CD8-positive, alpha-beta memory T cell (primary cell): ENCODE measurements at regions not wholly inside any gene's neighbourhood (a gene's known extent, or its start where the extent isn't known, plus 50 kb on each side); places are given as distances from the start of the nearest gene placed in this dataset.
A peak's percentile ranks its signal among the peaks of the same experiment; 100 is the strongest.

Experiments
- CTCF ChIA-PET: fragments of 350-600 bp; sonication (Branson Sonifier 250); formaldehyde crosslinking; loops from one replicate; lab custom pipeline; 2021; ENCODE audit warnings: antibody characterized with exemption; lab: Charles Lee
- POLR2A ChIA-PET: fragments of 350-600 bp; sonication (Branson Sonifier 250); formaldehyde crosslinking; loops from one replicate; lab custom pipeline; 2021; ENCODE audit warnings: antibody characterized with exemption; lab: Charles Lee
- DNase-seq, 5 donors: peaks; one replicate each; pipeline versions ENCODE4 v3.0.0 to v3.0.0-alpha.2; 2020 to 2022; ENCODE audit warnings: mixed read lengths in 1 of 5
- H3K27ac ChIP-seq: one replicate; pipeline ENCODE4 v1.7.0; 2013; ENCODE audit warnings: low read depth, mild to moderate bottlenecking, low read length, moderate library complexity
- H3K27me3 ChIP-seq: 2 replicates; pipeline ENCODE4 v1.7.0; 2013; ENCODE audit warnings: low read length, mild to moderate bottlenecking; ENCODE audit not compliant: insufficient read depth, poor library complexity, severe bottlenecking
- H3K36me3 ChIP-seq: 2 replicates; pipeline ENCODE4 v1.7.0; 2013; ENCODE audit warnings: mild to moderate bottlenecking, low read length, moderate library complexity; ENCODE audit not compliant: insufficient read depth
- H3K4me1 ChIP-seq: 2 replicates; pipeline ENCODE4 v1.7.0; 2013; ENCODE audit warnings: mild to moderate bottlenecking, low read length, moderate library complexity; ENCODE audit not compliant: insufficient read depth
- H3K4me3 ChIP-seq: 2 replicates; pipeline ENCODE4 v1.7.0; 2013; ENCODE audit warnings: mild to moderate bottlenecking, low read length
- H3K9me3 ChIP-seq: 2 replicates; pipeline ENCODE4 v1.7.0; 2013; ENCODE audit warnings: mild to moderate bottlenecking, low read length
- H3K27ac Mint-ChIP-seq, 8 donors: one replicate each; pipeline ENCODE4 v1.8.0; 2020 to 2021; ENCODE audit warnings: mixed read lengths in 8 of 8, mild to moderate bottlenecking in 6 of 8, inconsistent platforms in 3 of 8, moderate library complexity in 3 of 8
- H3K27me3 Mint-ChIP-seq, 2 donors: one replicate each; pipeline ENCODE4 v1.8.0; 2020 to 2021; ENCODE audit warnings: mixed read lengths in 2 of 2, mild to moderate bottlenecking in 1 of 2, moderate library complexity in 1 of 2
- H3K36me3 Mint-ChIP-seq, 3 donors: one replicate each; pipeline ENCODE4 v1.8.0; 2020 to 2021; ENCODE audit warnings: mixed read lengths in 3 of 3, inconsistent platforms in 1 of 3, mild to moderate bottlenecking in 1 of 3
- H3K4me1 Mint-ChIP-seq, 3 donors: one replicate each; pipeline ENCODE4 v1.8.0; 2020 to 2021; ENCODE audit warnings: mixed read lengths in 3 of 3, inconsistent platforms in 1 of 3, mild to moderate bottlenecking in 1 of 3
- H3K4me3 Mint-ChIP-seq, 7 donors: one replicate each; pipeline ENCODE4 v1.8.0; 2020 to 2021; ENCODE audit warnings: mixed read lengths in 7 of 7, mild to moderate bottlenecking in 6 of 7, moderate library complexity in 4 of 7, inconsistent platforms in 2 of 7
- H3K9me3 Mint-ChIP-seq, 5 donors: one replicate each; pipeline ENCODE4 v1.8.0; 2020 to 2022; ENCODE audit warnings: mixed read lengths in 5 of 5, mild to moderate bottlenecking in 3 of 5, moderate library complexity in 2 of 5, inconsistent platforms in 1 of 5

DNA sequence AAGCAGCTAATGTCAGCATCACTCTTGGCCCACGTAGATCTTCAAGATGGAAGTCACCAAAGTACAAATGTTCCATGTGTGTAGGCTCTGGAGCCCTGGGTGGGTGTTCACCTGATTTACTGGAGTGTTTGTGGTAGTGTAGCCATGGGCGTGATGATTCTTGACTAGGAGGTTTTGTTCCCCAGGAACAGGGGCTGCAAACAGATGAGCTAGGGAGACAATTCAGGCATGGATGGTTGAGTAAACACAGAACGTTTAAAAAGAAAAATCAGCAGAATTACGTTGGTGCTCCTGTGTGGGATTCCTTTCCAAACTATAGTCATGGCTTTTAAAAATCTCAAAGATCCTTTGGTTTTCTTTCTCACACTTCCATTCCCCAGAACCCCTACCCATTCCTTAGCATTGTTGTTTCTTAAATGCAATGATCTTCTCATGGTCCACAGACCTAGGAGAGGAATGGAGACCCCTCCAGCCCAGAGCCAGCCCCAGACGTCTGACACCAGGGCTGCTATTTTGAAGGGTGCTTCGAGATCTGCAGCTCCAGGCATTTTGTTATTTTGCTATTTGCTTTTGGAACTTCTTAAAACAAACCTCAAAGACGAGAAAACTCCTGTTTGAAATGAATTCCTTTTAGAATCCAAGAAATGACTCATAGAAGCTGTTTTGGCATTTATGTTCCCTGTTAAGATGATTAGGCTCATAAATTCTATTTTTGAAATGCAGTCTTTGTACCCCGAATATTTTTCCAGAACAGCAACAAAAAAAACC lies 115.1 kb downstream of the ETS2 start:
- ChIA-PET POLR2A (no interaction called here), CTCF (no interaction called here)
- no peak overlapping the region for H3K4me3 ChIP-seq
- peaks cover 6 to 44% of the 10 kb centered on the region in 2 donors for H3K27me3 Mint-ChIP-seq
- no peak overlapping the region for H3K4me3 Mint-ChIP-seq
- DNase-seq = no peak
- no peaks in the 10 kb centered on the region for H3K36me3 ChIP-seq
- H3K27ac Mint-ChIP-seq = peak overlapping the region in 1 of 8 donors; percentile 27
- H3K4me1 Mint-ChIP-seq = peaks cover 0 to 3% (median 0%) of the 10 kb centered on the region in 3 donors
- peaks cover 0 to 3% (median 0%) of the 10 kb centered on the region in 5 donors for H3K9me3 Mint-ChIP-seq
- no peaks in the 10 kb centered on the region for H3K27me3 ChIP-seq
- no peaks in the 10 kb centered on the region for H3K36me3 Mint-ChIP-seq
- H3K9me3 ChIP-seq = no peaks in the 10 kb centered on the region
- no peaks in the 10 kb centered on the region for H3K4me1 ChIP-seq
- no peak overlapping the region for H3K27ac ChIP-seq

GRCh38 chr21:38918607-38919346 lies 113.0 kb downstream of the ETS2 start:
- Mint-ChIP-seq H3K9me3 (peaks cover 0 to 3% (median 0%) of the 10 kb centered on the region in 5 donors), H3K27me3 (peaks cover 1 to 36% of the 10 kb centered on the region in 2 donors), H3K4me3 (no peak overlapping the region), H3K27ac (no peak overlapping the region), H3K36me3 (no peaks in the 10 kb centered on the region), H3K4me1 (no peaks in the 10 kb centered on the region)
- Histone ChIP-seq H3K9me3 (no peaks in the 10 kb centered on the region), H3K27ac (no peak overlapping the region), H3K4me1 (no peaks in the 10 kb centered on the region), H3K27me3 (no peaks in the 10 kb centered on the region), H3K4me3 (no peak overlapping the region), H3K36me3 (no peaks in the 10 kb centered on the region)
- POLR2A ChIA-PET = no interaction called here
- no peak for DNase-seq
- CTCF ChIA-PET = interaction anchor here (0.8 kb wide), 1 partner anchor 9 kb away, joined by 3 read pairs; no protein-coding TSS in a partner anchor

- Mint-ChIP-seq H3K36me3 (no peaks in the 10 kb centered on the region), H3K4me1 (no peaks in the 10 kb centered on the region), H3K27me3 (peaks cover 1 to 25% of the 10 kb centered on the region in 2 donors), H3K4me3 (no peak overlapping the region), H3K9me3 (no peaks in the 10 kb centered on the region), H3K27ac (no peak overlapping the region)
- DNase-seq = no peak
- no peaks in the 10 kb centered on the region for H3K9me3 ChIP-seq
- POLR2A ChIA-PET = no interaction called here
- H3K36me3 ChIP-seq = no peaks in the 10 kb centered on the region
- no peak overlapping the region for H3K27ac ChIP-seq
- CTCF ChIA-PET = no interaction called here
- no peak overlapping the region for H3K4me3 ChIP-seq
- no peaks in the 10 kb centered on the region for H3K4me1 ChIP-seq
- H3K27me3 ChIP-seq = no peaks in the 10 kb centered on the region
Observed at GRCh38 chr21:38917043-38917774, 111.5 kb downstream of the ETS2 start.

DNA sequence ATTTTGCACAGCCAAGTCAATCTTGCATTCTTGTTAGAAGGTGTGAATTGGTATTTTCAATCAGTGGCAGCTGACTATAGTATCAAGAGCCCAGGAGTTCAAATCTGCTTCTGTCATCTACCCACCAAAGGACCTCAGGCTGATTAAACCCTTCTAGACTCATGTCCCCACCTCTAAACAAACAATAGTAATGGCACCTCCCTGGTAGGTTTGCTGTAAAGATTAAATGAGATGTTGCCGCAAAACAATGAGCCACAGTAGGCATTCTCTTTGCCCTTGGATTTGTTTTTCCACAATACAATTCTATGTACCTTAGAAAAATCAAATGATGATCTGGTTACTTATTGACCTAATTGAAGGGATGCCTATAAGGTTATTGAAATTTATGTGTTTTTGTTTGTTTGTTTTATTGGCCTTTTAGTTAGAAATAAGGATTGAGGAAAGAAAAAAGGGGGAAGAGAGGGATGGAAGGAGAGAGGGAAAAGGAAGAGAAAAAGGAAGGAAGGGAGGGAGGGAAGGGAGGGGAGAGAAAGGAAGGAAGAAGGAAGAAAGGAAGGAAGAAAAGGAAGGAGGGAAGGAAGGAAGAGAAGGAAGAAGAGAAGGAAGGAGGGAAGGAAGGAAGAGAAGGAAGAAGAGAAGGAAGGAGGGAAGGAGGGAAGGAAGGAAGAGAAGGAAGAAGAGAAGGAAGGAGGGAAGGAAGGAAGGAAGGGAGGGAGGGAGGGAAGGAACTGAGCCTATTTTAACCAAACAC lies 110.7 kb downstream of the ETS2 start:
- Histone ChIP-seq H3K4me1 (no peaks in the 10 kb centered on the region), H3K27ac (no peak overlapping the region), H3K9me3 (no peaks in the 10 kb centered on the region), H3K4me3 (no peak overlapping the region), H3K27me3 (no peaks in the 10 kb centered on the region), H3K36me3 (no peaks in the 10 kb centered on the region)
- H3K36me3 Mint-ChIP-seq = no peaks in the 10 kb centered on the region
- CTCF ChIA-PET = no interaction called here
- H3K27me3 Mint-ChIP-seq = peaks cover 3 to 26% of the 10 kb centered on the region in 2 donors
- POLR2A ChIA-PET = no interaction called here
- no peaks in the 10 kb centered on the region for H3K4me1 Mint-ChIP-seq
- no peak overlapping the region for H3K27ac Mint-ChIP-seq
- H3K4me3 Mint-ChIP-seq = no peak overlapping the region
- DNase-seq = no peak
- no peaks in the 10 kb centered on the region for H3K9me3 Mint-ChIP-seq

DNA sequence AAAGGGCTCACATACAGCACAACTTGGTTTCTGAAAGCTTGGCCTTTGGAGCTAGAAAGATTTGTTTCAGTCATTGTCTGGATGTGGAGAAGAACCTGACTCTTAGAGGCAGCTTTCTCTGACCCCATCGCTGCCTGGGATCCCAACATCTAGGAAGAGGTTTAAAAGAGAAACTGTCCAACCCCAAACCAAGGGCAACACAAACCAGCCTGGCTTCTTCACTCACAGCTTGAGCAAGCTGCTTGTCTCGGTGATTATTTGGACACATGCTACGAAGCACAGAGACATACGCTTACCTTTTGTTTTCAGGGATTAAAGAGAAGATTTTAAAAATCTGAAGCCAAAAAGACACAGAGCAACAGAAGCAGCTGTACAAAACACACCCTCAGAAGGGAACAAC lies 109.8 kb downstream of the ETS2 start:
- Mint-ChIP-seq H3K36me3 (no peaks in the 10 kb centered on the region), H3K27me3 (peaks cover 5 to 29% of the 10 kb centered on the region in 2 donors), H3K4me1 (no peaks in the 10 kb centered on the region), H3K9me3 (no peaks in the 10 kb centered on the region), H3K4me3 (no peak overlapping the region), H3K27ac (no peak overlapping the region)
- POLR2A ChIA-PET = no interaction called here
- DNase-seq = no peak
- no peak overlapping the region for H3K27ac ChIP-seq
- H3K9me3 ChIP-seq = no peaks in the 10 kb centered on the region
- no peaks in the 10 kb centered on the region for H3K4me1 ChIP-seq
- H3K27me3 ChIP-seq = no peaks in the 10 kb centered on the region
- H3K36me3 ChIP-seq = no peaks in the 10 kb centered on the region
- no peak overlapping the region for H3K4me3 ChIP-seq
- CTCF ChIA-PET = interaction anchor here (1.0 kb wide), 1 partner anchor 181 kb away, joined by 3 read pairs; no protein-coding TSS in a partner anchor

- Histone ChIP-seq H3K36me3 (no peaks in the 10 kb centered on the region), H3K4me1 (no peaks in the 10 kb centered on the region), H3K27ac (no peak overlapping the region), H3K27me3 (no peaks in the 10 kb centered on the region), H3K4me3 (no peak overlapping the region), H3K9me3 (no peaks in the 10 kb centered on the region)
- no peak for DNase-seq
- ChIA-PET POLR2A (no interaction called here), CTCF (interaction anchor here (1.0 kb wide), 1 partner anchor 180 kb away, joined by 3 read pairs; no protein-coding TSS in a partner anchor)
- Mint-ChIP-seq H3K4me1 (no peaks in the 10 kb centered on the region), H3K27ac (no peak overlapping the region), H3K27me3 (peaks cover 5 to 27% of the 10 kb centered on the region in 2 donors), H3K36me3 (no peaks in the 10 kb centered on the region), H3K4me3 (no peak overlapping the region), H3K9me3 (no peaks in the 10 kb centered on the region)
Observed at GRCh38 chr21:38914528-38915293, 109.0 kb downstream of the ETS2 start.

DNA sequence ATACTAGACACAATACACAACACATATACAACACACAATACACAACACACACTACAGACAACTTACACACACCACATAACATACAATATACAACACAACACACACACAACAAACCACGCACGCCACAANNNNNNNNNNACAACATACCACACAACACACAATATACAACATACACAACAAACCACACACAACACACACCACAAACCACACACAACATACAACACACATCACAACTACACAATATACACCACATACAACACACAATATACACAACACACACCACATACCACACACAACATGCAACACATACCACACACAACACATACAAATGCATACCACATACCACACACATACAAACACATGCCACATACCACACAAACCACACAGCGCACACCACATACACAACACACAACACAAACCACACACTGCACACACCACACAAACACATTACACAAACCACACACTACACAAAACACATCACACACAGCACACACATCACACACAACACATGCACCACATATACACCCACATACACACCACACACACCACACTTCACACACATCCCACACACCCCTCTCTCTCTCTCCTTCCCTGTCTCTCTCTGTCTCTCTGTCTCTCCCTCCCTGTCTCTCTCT lies 108.3 kb downstream of the ETS2 start:
- H3K4me3 Mint-ChIP-seq = no peak overlapping the region
- ChIA-PET CTCF (no interaction called here), POLR2A (no interaction called here)
- no peak overlapping the region for H3K4me3 ChIP-seq
- no peaks in the 10 kb centered on the region for H3K36me3 ChIP-seq
- H3K9me3 ChIP-seq = no peaks in the 10 kb centered on the region
- H3K36me3 Mint-ChIP-seq = no peaks in the 10 kb centered on the region
- no peak for DNase-seq
- H3K4me1 Mint-ChIP-seq = no peaks in the 10 kb centered on the region
- no peak overlapping the region for H3K27ac Mint-ChIP-seq
- no peaks in the 10 kb centered on the region for H3K9me3 Mint-ChIP-seq
- H3K27me3 Mint-ChIP-seq = peaks cover 9 to 20% of the 10 kb centered on the region in 2 donors
- no peak overlapping the region for H3K27ac ChIP-seq
- no peaks in the 10 kb centered on the region for H3K4me1 ChIP-seq
- no peaks in the 10 kb centered on the region for H3K27me3 ChIP-seq
